ENCODE measurements at regions not wholly inside any gene's neighbourhood (a gene's known extent, or its start where the extent isn't known, plus 50 kb on each side); places are given as distances from the start of the nearest gene placed in this dataset.

GRCh38 chr2:57877811-57878170 is 168.8 kb upstream of the VRK2 start:
- Histone ChIP-seq H3K9me3 (ENCODE audit: insufficient read depth, low read depth, low read length) (no peaks in the 10 kb centered on the region), H3K27ac (ENCODE audit: low read depth, low read length) (no peak overlapping the region), H2BK12ac (ENCODE audit: low read length) (no peak overlapping the region), H4K91ac (ENCODE audit: low read depth, low read length) (no peak overlapping the region), H2BK5ac (ENCODE audit: low read depth, low read length, poor library complexity) (no peak overlapping the region), H4K8ac (ENCODE audit: low read depth, low read length) (no peak overlapping the region), H3K36me3 (ENCODE audit: control insufficient read depth in 1 of 2, insufficient read depth in 2 of 2, low read length in 2 of 2) (no peaks in the 10 kb centered on the region), H3K9ac (ENCODE audit: low read length) (no peak overlapping the region), H3K27me3 (ENCODE audit: insufficient read depth, low read length) (no peaks in the 10 kb centered on the region), H3K79me1 (ENCODE audit: low read length) (no peaks in the 10 kb centered on the region), H2AFZ (ENCODE audit: insufficient read depth, low read length, poor library complexity) (no peak overlapping the region), H3K4me3 (ENCODE audit: low read depth, low read length) (no peak overlapping the region), H3K14ac (ENCODE audit: low read length) (no peak overlapping the region), H3K4me1 (ENCODE audit: control insufficient read depth in 1 of 2, insufficient read depth in 2 of 2, low read length in 2 of 2) (peaks cover 0 to 3% of the 10 kb centered on the region in 2 experiments), H3K4ac (ENCODE audit: low read depth, low read length) (no peak overlapping the region), H3K79me2 (ENCODE audit: control insufficient read depth, insufficient read depth, low read length, poor library complexity) (no peaks in the 10 kb centered on the region), H3K4me2 (ENCODE audit: low read length) (no peak overlapping the region), H2AK5ac (ENCODE audit: low read length) (no peak overlapping the region), H3K18ac (ENCODE audit: low read length) (no peak overlapping the region), H3K23ac (ENCODE audit: low read length) (no peak overlapping the region), H2BK120ac (ENCODE audit: insufficient read depth, low read length, poor library complexity) (no peak overlapping the region), H4K12ac (ENCODE audit: low read depth, low read length) (no peak overlapping the region)
- DNase-seq: no peak

- H2AFZ ChIP-seq (ENCODE audit: insufficient read depth, low read length, poor library complexity): no peak overlapping the region
- no CpG with 5 or more reads among the region's 11 CpGs for WGBS (ENCODE audit: extremely low coverage, insufficient coverage, insufficient read length)
Measured at GRCh38 chr2:57878171-57878865, 168.3 kb upstream of the VRK2 start.

GRCh38 chr2:57878866-57879210 is 167.8 kb upstream of the VRK2 start:
- Histone ChIP-seq H2AFZ (ENCODE audit: insufficient read depth, low read length, poor library complexity) (no peak overlapping the region), H3K4me3 (ENCODE audit: low read depth, low read length) (no peak overlapping the region), H3K79me1 (ENCODE audit: low read length) (no peaks in the 10 kb centered on the region), H3K9ac (ENCODE audit: low read length) (no peak overlapping the region), H3K14ac (ENCODE audit: low read length) (no peak overlapping the region), H3K27ac (ENCODE audit: low read depth, low read length) (no peak overlapping the region), H2BK12ac (ENCODE audit: low read length) (no peak overlapping the region), H3K9me3 (ENCODE audit: insufficient read depth, low read depth, low read length) (no peaks in the 10 kb centered on the region), H2BK120ac (ENCODE audit: insufficient read depth, low read length, poor library complexity) (no peak overlapping the region), H3K4ac (ENCODE audit: low read depth, low read length) (no peak overlapping the region), H2BK5ac (ENCODE audit: low read depth, low read length, poor library complexity) (no peak overlapping the region), H4K8ac (ENCODE audit: low read depth, low read length) (no peak overlapping the region), H3K4me2 (ENCODE audit: low read length) (no peak overlapping the region), H3K36me3 (ENCODE audit: control insufficient read depth in 1 of 2, insufficient read depth in 2 of 2, low read length in 2 of 2) (no peaks in the 10 kb centered on the region), H3K27me3 (ENCODE audit: insufficient read depth, low read length) (no peaks in the 10 kb centered on the region), H4K12ac (ENCODE audit: low read depth, low read length) (no peak overlapping the region), H3K18ac (ENCODE audit: low read length) (no peak overlapping the region), H3K79me2 (ENCODE audit: control insufficient read depth, insufficient read depth, low read length, poor library complexity) (no peaks in the 10 kb centered on the region), H3K4me1 (ENCODE audit: control insufficient read depth in 1 of 2, insufficient read depth in 2 of 2, low read length in 2 of 2) (peaks cover 0 to 3% of the 10 kb centered on the region in 2 experiments), H4K91ac (ENCODE audit: low read depth, low read length) (no peak overlapping the region), H3K23ac (ENCODE audit: low read length) (no peak overlapping the region), H2AK5ac (ENCODE audit: low read length) (no peak overlapping the region)
- no CpG with 5 or more reads among the region's 2 CpGs for WGBS (ENCODE audit: extremely low coverage, insufficient coverage, insufficient read length)
- DNase-seq: no peak

More at GRCh38 chr2:57878171-57878865, 168.3 kb upstream of the VRK2 start:
- Histone ChIP-seq H3K27ac (ENCODE audit: low read depth, low read length) (no peak overlapping the region), H3K79me1 (ENCODE audit: low read length) (no peaks in the 10 kb centered on the region), H2BK12ac (ENCODE audit: low read length) (no peak overlapping the region), H3K4me1 (ENCODE audit: control insufficient read depth in 1 of 2, insufficient read depth in 2 of 2, low read length in 2 of 2) (peaks cover 0 to 3% of the 10 kb centered on the region in 2 experiments), H3K79me2 (ENCODE audit: control insufficient read depth, insufficient read depth, low read length, poor library complexity) (no peaks in the 10 kb centered on the region), H3K4me3 (ENCODE audit: low read depth, low read length) (no peak overlapping the region), H2BK5ac (ENCODE audit: low read depth, low read length, poor library complexity) (no peak overlapping the region), H3K9ac (ENCODE audit: low read length) (no peak overlapping the region), H4K91ac (ENCODE audit: low read depth, low read length) (no peak overlapping the region), H3K27me3 (ENCODE audit: insufficient read depth, low read length) (no peaks in the 10 kb centered on the region), H3K18ac (ENCODE audit: low read length) (no peak overlapping the region), H4K12ac (ENCODE audit: low read depth, low read length) (no peak overlapping the region), H3K23ac (ENCODE audit: low read length) (no peak overlapping the region), H4K8ac (ENCODE audit: low read depth, low read length) (no peak overlapping the region), H2AK5ac (ENCODE audit: low read length) (no peak overlapping the region), H3K14ac (ENCODE audit: low read length) (no peak overlapping the region), H3K36me3 (ENCODE audit: control insufficient read depth in 1 of 2, insufficient read depth in 2 of 2, low read length in 2 of 2) (no peaks in the 10 kb centered on the region), H2BK120ac (ENCODE audit: insufficient read depth, low read length, poor library complexity) (no peak overlapping the region), H3K4me2 (ENCODE audit: low read length) (no peak overlapping the region), H3K4ac (ENCODE audit: low read depth, low read length) (no peak overlapping the region), H3K9me3 (ENCODE audit: insufficient read depth, low read depth, low read length) (no peaks in the 10 kb centered on the region)
- no peak for DNase-seq

GRCh38 chr2:57880446-57880845 is 166.2 kb upstream of the VRK2 start:
- Histone ChIP-seq H3K27ac (ENCODE audit: low read depth, low read length) (no peak overlapping the region), H2BK120ac (ENCODE audit: insufficient read depth, low read length, poor library complexity) (no peak overlapping the region), H3K14ac (ENCODE audit: low read length) (no peak overlapping the region), H3K23ac (ENCODE audit: low read length) (no peak overlapping the region), H4K8ac (ENCODE audit: low read depth, low read length) (no peak overlapping the region), H2BK5ac (ENCODE audit: low read depth, low read length, poor library complexity) (no peak overlapping the region), H3K18ac (ENCODE audit: low read length) (no peak overlapping the region), H3K9me3 (ENCODE audit: insufficient read depth, low read depth, low read length) (no peaks in the 10 kb centered on the region), H3K4me1 (ENCODE audit: control insufficient read depth in 1 of 2, insufficient read depth in 2 of 2, low read length in 2 of 2) (peaks cover 0 to 3% of the 10 kb centered on the region in 2 experiments), H4K12ac (ENCODE audit: low read depth, low read length) (no peak overlapping the region), H3K4ac (ENCODE audit: low read depth, low read length) (no peak overlapping the region), H3K79me1 (ENCODE audit: low read length) (no peaks in the 10 kb centered on the region), H3K36me3 (ENCODE audit: control insufficient read depth in 1 of 2, insufficient read depth in 2 of 2, low read length in 2 of 2) (no peaks in the 10 kb centered on the region), H2AFZ (ENCODE audit: insufficient read depth, low read length, poor library complexity) (no peak overlapping the region), H3K4me2 (ENCODE audit: low read length) (no peak overlapping the region), H2AK5ac (ENCODE audit: low read length) (no peak overlapping the region), H3K79me2 (ENCODE audit: control insufficient read depth, insufficient read depth, low read length, poor library complexity) (no peaks in the 10 kb centered on the region), H2BK12ac (ENCODE audit: low read length) (no peak overlapping the region), H4K91ac (ENCODE audit: low read depth, low read length) (no peak overlapping the region), H3K9ac (ENCODE audit: low read length) (no peak overlapping the region), H3K4me3 (ENCODE audit: low read depth, low read length) (no peak overlapping the region), H3K27me3 (ENCODE audit: insufficient read depth, low read length) (no peaks in the 10 kb centered on the region)
- peak in 1 of 2 donors; percentile 15 for DNase-seq
- WGBS (ENCODE audit: extremely low coverage, insufficient coverage, insufficient read length): no CpG with 5 or more reads among the region's 4 CpGs
